PC-3 (cell line): ENCODE measurements at regions not wholly inside any gene's neighbourhood (a gene's known extent, or its start where the extent isn't known, plus 50 kb on each side); places are given as distances from the start of the nearest gene placed in this dataset.

Experiments
- ATAC-seq: fragments of 200-7000 bp; cut with Tn5 transposase; 2 replicates; pipeline ENCODE4 v1.9.1; 2020; ENCODE audit warnings: mild to moderate bottlenecking, moderate library complexity
- BruUV-seq: library from RNA; stranded (reverse); fragments of 400-500 nt; replicated peaks from 2 replicates; lab custom pipeline; 2021; lab: Mats Ljungman, UMichigan
- CTCF ChIA-PET: fragments of 300-600 bp; sonication (Branson Sonifier 250); formaldehyde crosslinking; loops from one replicate; lab custom pipeline; 2022; ENCODE audit warnings: antibody characterized with exemption; lab: Charles Lee
- POLR2A ChIA-PET: fragments of 300-600 bp; sonication (Branson Sonifier 250); formaldehyde crosslinking; loops from one replicate; lab custom pipeline; 2022; ENCODE audit warnings: antibody characterized with exemption; ENCODE audit not compliant: unreplicated experiment; lab: Charles Lee
- DNase-seq: peaks from one replicate; pipeline ENCODE4 v3.0.0-alpha.2; 2015
- H2AFZ ChIP-seq: fragments of 300-600 bp; sonication (generic); 2 replicates; pipeline ENCODE4 v1.6.0; 2016; ENCODE audit warnings: antibody characterized with exemption, low read length
- H3F3A ChIP-seq: fragments of 300-600 bp; sonication (generic); one replicate; pipeline ENCODE4 v1.6.0; 2017; ENCODE audit warnings: antibody characterized with exemption, low read length, control low read depth, mild to moderate bottlenecking; ENCODE audit not compliant: unreplicated experiment
- H3K27ac ChIP-seq: fragments of 300-600 bp; sonication (generic); 2 replicates; pipeline ENCODE4 v1.5.1; 2016; ENCODE audit warnings: mild to moderate bottlenecking, low read length
- H3K27me3 ChIP-seq: fragments of 300-600 bp; sonication (generic); 2 replicates; pipeline ENCODE4 v1.6.1; 2016; ENCODE audit warnings: low read length, mixed read lengths
- H3K36me3 ChIP-seq: fragments of 300-600 bp; sonication (generic); 2 replicates; pipeline ENCODE4 v1.6.1; 2016; ENCODE audit warnings: low read depth, mixed run types, low read length, mixed read lengths
- H3K4me1 ChIP-seq: fragments of 300-600 bp; sonication (generic); 2 replicates; pipeline ENCODE4 v1.5.1; 2016; ENCODE audit warnings: low read length; ENCODE audit not compliant: insufficient read depth
- H3K4me2 ChIP-seq: fragments of 300-600 bp; sonication (generic); 2 replicates; pipeline ENCODE4 v1.6.0; 2016; ENCODE audit warnings: low read length
- H3K4me3 ChIP-seq: fragments of 300-600 bp; sonication (generic); 2 replicates; pipeline ENCODE4 v1.5.1; 2016; ENCODE audit warnings: mild to moderate bottlenecking, low read length, mixed read lengths
- H3K79me2 ChIP-seq: fragments of 300-600 bp; sonication (generic); 2 replicates; pipeline ENCODE4 v1.6.1; 2017; ENCODE audit warnings: low read length, mixed read lengths
- H3K9ac ChIP-seq: fragments of 300-600 bp; sonication (generic); 2 replicates; pipeline ENCODE4 v1.6.0; 2016; ENCODE audit warnings: mild to moderate bottlenecking, low read length
- H3K9me2 ChIP-seq: fragments of 300-600 bp; sonication (generic); replicated peaks from 2 replicates; pipeline ENCODE4 v1.6.1; 2016; ENCODE audit warnings: mixed run types, low read length, mixed read lengths
- H3K9me3 ChIP-seq: fragments of 300-600 bp; sonication (generic); 2 replicates; pipeline ENCODE4 v1.6.1; 2016; ENCODE audit warnings: low read length, mixed read lengths
- H4K20me1 ChIP-seq: fragments of 300-600 bp; sonication (generic); 2 replicates; pipeline ENCODE4 v1.6.1; 2016; ENCODE audit warnings: low read length, mixed read lengths
- CTCF ChIP-seq: fragments of 300-600 bp; sonication (generic); conservative IDR thresholded peaks from 2 replicates; pipeline ENCODE4 v1.5.1; 2017; ENCODE audit warnings: antibody characterized with exemption, low read depth, mild to moderate bottlenecking, low read length
- EZH2 ChIP-seq: fragments of 300-600 bp; sonication (generic); IDR thresholded peaks from one replicate; pipeline ENCODE4 v1.6.1; 2017; ENCODE audit warnings: antibody characterized with exemption, mild to moderate bottlenecking, low read length; ENCODE audit not compliant: unreplicated experiment
- EZH2phosphoT487 ChIP-seq: fragments of 300-600 bp; sonication (generic); IDR thresholded peaks from 2 replicates; pipeline ENCODE4 v1.6.1; 2018; ENCODE audit warnings: mild to moderate bottlenecking, antibody characterized with exemption, low read length, borderline replicate concordance
- intact Hi-C: fragments of 100-400 bp; cut with micrococcal nuclease; formaldehyde crosslinking; loops from 2 replicates; pipeline ENCODE4 v1.9.0; 2023

GRCh38 chr5:82332886-82333615 lies 54.9 kb upstream of the RPS23 start:
- no peak for TF ChIP-seq CTCF
- no peak for TF ChIP-seq EZH2
- no peak for TF ChIP-seq EZH2phosphoT487
- no peak for DNase-seq

GRCh38 chr5:82332064-82332855 lies 54.1 kb upstream of the RPS23 start:
- H3K79me2 ChIP-seq = no peaks in the 10 kb centered on the region
- no TSS peak for BruUV-seq
- no peak overlapping the region for H3K9ac ChIP-seq
- H3K4me1 ChIP-seq = no peaks in the 10 kb centered on the region
- ChIA-PET CTCF (no interaction called here), POLR2A (no interaction called here)
- no peaks in the 10 kb centered on the region for H3K9me3 ChIP-seq
- H2AFZ ChIP-seq = no peak overlapping the region
- H3K4me2 ChIP-seq = no peak overlapping the region
- ATAC-seq = no peak
- no peaks in the 10 kb centered on the region for H3F3A ChIP-seq
- H4K20me1 ChIP-seq = no peaks in the 10 kb centered on the region
- no peak overlapping the region for H3K4me3 ChIP-seq
- H3K27ac ChIP-seq = no peak overlapping the region
- no peak for TF ChIP-seq CTCF
- no peak for TF ChIP-seq EZH2phosphoT487
- TF ChIP-seq EZH2 = no peak
- H3K9me2 ChIP-seq = no peaks in the 10 kb centered on the region
- intact Hi-C loops = no loop called here
- H3K36me3 ChIP-seq = no peaks in the 10 kb centered on the region
- no peaks in the 10 kb centered on the region for H3K27me3 ChIP-seq
- no peak for DNase-seq

More at GRCh38 chr5:82332886-82333615, 54.9 kb upstream of the RPS23 start:
- POLR2A ChIA-PET = no interaction called here
- H3K4me1 ChIP-seq = no peaks in the 10 kb centered on the region
- no peaks in the 10 kb centered on the region for H3K79me2 ChIP-seq
- BruUV-seq = no TSS peak
- H2AFZ ChIP-seq = no peak overlapping the region
- intact Hi-C loops = no loop called here
- CTCF ChIA-PET = no interaction called here
- no peaks in the 10 kb centered on the region for H3K27me3 ChIP-seq
- no peaks in the 10 kb centered on the region for H3K36me3 ChIP-seq
- no peaks in the 10 kb centered on the region for H4K20me1 ChIP-seq
- H3K27ac ChIP-seq = no peak overlapping the region
- H3K4me2 ChIP-seq = no peak overlapping the region
- H3K9ac ChIP-seq = no peak overlapping the region
- H3K4me3 ChIP-seq = no peak overlapping the region
- H3K9me2 ChIP-seq = no peaks in the 10 kb centered on the region
- H3F3A ChIP-seq = no peaks in the 10 kb centered on the region
- ATAC-seq = peak; percentile 38; the same call in 1 of the 2 replicates
- H3K9me3 ChIP-seq = no peaks in the 10 kb centered on the region

- no peaks in the 10 kb centered on the region for H4K20me1 ChIP-seq
- H3K9ac ChIP-seq = no peak overlapping the region
- BruUV-seq = no TSS peak
- no peaks in the 10 kb centered on the region for H3K79me2 ChIP-seq
- no peak overlapping the region for H3K4me2 ChIP-seq
- no peaks in the 10 kb centered on the region for H3K9me2 ChIP-seq
- ATAC-seq (no peak), DNase-seq (no peak)
- no peaks in the 10 kb centered on the region for H3K4me1 ChIP-seq
- H3K27me3 ChIP-seq = no peaks in the 10 kb centered on the region
- no peak for TF ChIP-seq CTCF
- TF ChIP-seq EZH2phosphoT487 = no peak
- TF ChIP-seq EZH2 = no peak
- H3K36me3 ChIP-seq = no peaks in the 10 kb centered on the region
- intact Hi-C loops = no loop called here
- H2AFZ ChIP-seq = no peak overlapping the region
- no peaks in the 10 kb centered on the region for H3F3A ChIP-seq
- CTCF ChIA-PET = no interaction called here
- POLR2A ChIA-PET = no interaction called here
- H3K27ac ChIP-seq = no peak overlapping the region
- no peaks in the 10 kb centered on the region for H3K9me3 ChIP-seq
- no peak overlapping the region for H3K4me3 ChIP-seq
Observed at GRCh38 chr5:82331557-82331956, 53.4 kb upstream of the RPS23 start.
